Peyer's patch (tissue), 4 donors: ENCODE measurements at regions not wholly inside any gene's neighbourhood (a gene's known extent, or its start where the extent isn't known, plus 50 kb on each side); places are given as distances from the start of the nearest gene placed in this dataset.

Experiments
- POLR2A ChIP-seq, 2 donors: fragments of 450-650 bp; IDR thresholded peaks; one replicate each; pipeline ENCODE4 v1.5.1; 2017; ENCODE audit warnings: antibody characterized with exemption in 2 of 2, mild to moderate bottlenecking in 2 of 2, moderate library complexity in 2 of 2
- TF ChIP-seq, protein P1 (sequence below), 6 experiments: fragments of 450-650 bp in 4 of 6; fragments of 200-600 bp in 2 of 6; sonication (generic) in 1 of 6; IDR thresholded peaks; one replicate each; pipeline ENCODE4 v1.5.1; 2017 to 2019; ENCODE audit warnings: antibody characterized with exemption in 6 of 6, mild to moderate bottlenecking in 3 of 6, moderate library complexity in 1 of 6

GRCh38 chr16:35365675-35366074 lies 1906.3 kb downstream of the TP53TG3F start:
- TF ChIP-seq, protein P1, sequence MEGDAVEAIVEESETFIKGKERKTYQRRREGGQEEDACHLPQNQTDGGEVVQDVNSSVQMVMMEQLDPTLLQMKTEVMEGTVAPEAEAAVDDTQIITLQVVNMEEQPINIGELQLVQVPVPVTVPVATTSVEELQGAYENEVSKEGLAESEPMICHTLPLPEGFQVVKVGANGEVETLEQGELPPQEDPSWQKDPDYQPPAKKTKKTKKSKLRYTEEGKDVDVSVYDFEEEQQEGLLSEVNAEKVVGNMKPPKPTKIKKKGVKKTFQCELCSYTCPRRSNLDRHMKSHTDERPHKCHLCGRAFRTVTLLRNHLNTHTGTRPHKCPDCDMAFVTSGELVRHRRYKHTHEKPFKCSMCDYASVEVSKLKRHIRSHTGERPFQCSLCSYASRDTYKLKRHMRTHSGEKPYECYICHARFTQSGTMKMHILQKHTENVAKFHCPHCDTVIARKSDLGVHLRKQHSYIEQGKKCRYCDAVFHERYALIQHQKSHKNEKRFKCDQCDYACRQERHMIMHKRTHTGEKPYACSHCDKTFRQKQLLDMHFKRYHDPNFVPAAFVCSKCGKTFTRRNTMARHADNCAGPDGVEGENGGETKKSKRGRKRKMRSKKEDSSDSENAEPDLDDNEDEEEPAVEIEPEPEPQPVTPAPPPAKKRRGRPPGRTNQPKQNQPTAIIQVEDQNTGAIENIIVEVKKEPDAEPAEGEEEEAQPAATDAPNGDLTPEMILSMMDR (IDR thresholded peaks at IDR 0.05): no peak
- TF ChIP-seq POLR2A (IDR thresholded peaks at IDR 0.05): no peak
